Stimulated activated CD4-positive, alpha-beta T cell treated with anti-CD3 and anti-CD28 coated beads, Interleukin-15, amount 100 ng/mL, for 48 hours (primary cell): ENCODE measurements at regions not wholly inside any gene's neighbourhood (a gene's known extent, or its start where the extent isn't known, plus 50 kb on each side); places are given as distances from the start of the nearest gene placed in this dataset.

Source experiments
- DNase-seq, 2 donors: peaks; one replicate each; pipeline ENCODE4 v3.0.0-alpha.2; 2020; ENCODE audit warnings: low read depth in 2 of 2

GRCh38 chr11:31903225-31904074 is 92.3 kb upstream of the PAX6 start:
- DNase-seq = no peak

- no peak for DNase-seq
Measured at GRCh38 chr11:31902706-31903105, 91.6 kb upstream of the PAX6 start.

GRCh38 chr11:31895926-31896325 is 84.8 kb upstream of the PAX6 start:
- DNase-seq = no peak

GRCh38 chr11:31887180-31887579 is 76.1 kb upstream of the PAX6 start:
- DNase-seq = no peak

GRCh38 chr11:31884080-31884479 is 73.0 kb upstream of the PAX6 start:
- no peak for DNase-seq

- DNase-seq = no peak
Measured at GRCh38 chr11:31883435-31883834, 72.3 kb upstream of the PAX6 start.

GRCh38 chr11:31882951-31883392 is 71.8 kb upstream of the PAX6 start:
- no peak for DNase-seq

- DNase-seq = no peak
Measured at GRCh38 chr11:31881825-31882224, 70.7 kb upstream of the PAX6 start.

GRCh38 chr11:31879681-31880080 is 68.6 kb upstream of the PAX6 start:
- DNase-seq = no peak

- no peak for DNase-seq
Measured at GRCh38 chr11:31877863-31878262, 66.7 kb upstream of the PAX6 start.

- no peak for DNase-seq
Measured at GRCh38 chr11:31877083-31877482, 66.0 kb upstream of the PAX6 start.

- DNase-seq = no peak
Measured at GRCh38 chr11:31875866-31876560, 64.9 kb upstream of the PAX6 start.

- no peak for DNase-seq
Measured at GRCh38 chr11:31874631-31875191, 63.6 kb upstream of the PAX6 start.

- DNase-seq = no peak
Measured at GRCh38 chr11:31873124-31873523, 62.0 kb upstream of the PAX6 start.

- DNase-seq = no peak
Measured at GRCh38 chr11:31872076-31872443, 60.9 kb upstream of the PAX6 start.

GRCh38 chr11:31871310-31872075 is 60.4 kb upstream of the PAX6 start:
- no peak for DNase-seq

GRCh38 chr11:31870609-31871309 is 59.6 kb upstream of the PAX6 start:
- DNase-seq = peak in 1 of 2 donors; percentile 6

- DNase-seq = no peak
Measured at GRCh38 chr11:31869986-31870385, 58.9 kb upstream of the PAX6 start.

- DNase-seq = no peak
Measured at GRCh38 chr11:31865606-31866300, 54.6 kb upstream of the PAX6 start.

- no peak for DNase-seq
Measured at GRCh38 chr11:31863170-31863832, 52.2 kb upstream of the PAX6 start.
